ENCODE measurements at regions not wholly inside any gene's neighbourhood (a gene's known extent, or its start where the extent isn't known, plus 50 kb on each side); places are given as distances from the start of the nearest gene placed in this dataset.
A peak's percentile ranks its signal among the peaks of the same experiment; 100 is the strongest.

DNA sequence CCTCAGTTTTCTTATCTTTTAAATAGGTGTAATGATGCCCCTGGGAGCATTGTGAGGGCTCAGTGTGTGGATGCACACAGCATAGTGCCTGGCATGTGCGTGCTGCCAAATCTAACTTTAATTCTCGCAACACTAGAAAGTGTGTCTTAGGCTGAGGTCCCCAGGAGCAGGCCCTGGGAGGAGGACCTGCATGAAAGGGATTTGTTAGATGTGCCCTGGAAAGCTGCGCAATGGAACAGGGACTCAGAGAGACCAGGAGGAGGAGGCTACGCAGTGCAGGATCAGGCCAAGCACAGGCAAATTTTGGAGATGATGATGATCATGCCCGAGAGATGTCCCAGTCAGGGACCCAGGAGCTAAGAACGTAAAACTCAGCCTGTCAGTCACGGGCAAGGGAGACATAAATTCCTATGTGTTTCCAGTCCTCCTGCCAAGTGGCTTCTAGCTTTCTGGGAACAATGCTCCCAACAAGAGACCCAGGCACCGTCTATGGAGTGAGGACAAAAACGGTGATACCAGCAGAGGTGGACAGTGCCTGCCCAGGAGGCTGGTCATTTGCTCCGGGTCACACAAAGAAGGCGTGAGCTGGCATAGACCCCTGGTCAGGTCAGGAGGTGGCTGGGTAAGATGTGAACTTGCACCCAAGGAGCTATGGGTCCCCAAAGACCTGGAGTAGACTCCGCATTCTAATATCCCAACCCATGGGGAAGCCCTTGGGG lies 352.2 kb upstream of the TNRC6C start:
- Histone ChIP-seq H3K27ac (replicated peaks) (no peak overlapping the region), H3K36me3 (no peaks in the 10 kb centered on the region), H3K4me1 (peaks cover 36% of the 10 kb centered on the region), H3K27me3 (ENCODE audit: low read depth) (no peaks in the 10 kb centered on the region), H3K4me3 (no peak overlapping the region), H3K9me3 (replicated peaks) (no peaks in the 10 kb centered on the region)
- no peak for DNase-seq
- TF ChIP-seq, protein P1, sequence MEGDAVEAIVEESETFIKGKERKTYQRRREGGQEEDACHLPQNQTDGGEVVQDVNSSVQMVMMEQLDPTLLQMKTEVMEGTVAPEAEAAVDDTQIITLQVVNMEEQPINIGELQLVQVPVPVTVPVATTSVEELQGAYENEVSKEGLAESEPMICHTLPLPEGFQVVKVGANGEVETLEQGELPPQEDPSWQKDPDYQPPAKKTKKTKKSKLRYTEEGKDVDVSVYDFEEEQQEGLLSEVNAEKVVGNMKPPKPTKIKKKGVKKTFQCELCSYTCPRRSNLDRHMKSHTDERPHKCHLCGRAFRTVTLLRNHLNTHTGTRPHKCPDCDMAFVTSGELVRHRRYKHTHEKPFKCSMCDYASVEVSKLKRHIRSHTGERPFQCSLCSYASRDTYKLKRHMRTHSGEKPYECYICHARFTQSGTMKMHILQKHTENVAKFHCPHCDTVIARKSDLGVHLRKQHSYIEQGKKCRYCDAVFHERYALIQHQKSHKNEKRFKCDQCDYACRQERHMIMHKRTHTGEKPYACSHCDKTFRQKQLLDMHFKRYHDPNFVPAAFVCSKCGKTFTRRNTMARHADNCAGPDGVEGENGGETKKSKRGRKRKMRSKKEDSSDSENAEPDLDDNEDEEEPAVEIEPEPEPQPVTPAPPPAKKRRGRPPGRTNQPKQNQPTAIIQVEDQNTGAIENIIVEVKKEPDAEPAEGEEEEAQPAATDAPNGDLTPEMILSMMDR (IDR thresholded peaks at IDR 0.05; ENCODE audit: borderline replicate concordance), result no peak
- intact Hi-C loops (cut with micrococcal nuclease), result no loop called here

DNA sequence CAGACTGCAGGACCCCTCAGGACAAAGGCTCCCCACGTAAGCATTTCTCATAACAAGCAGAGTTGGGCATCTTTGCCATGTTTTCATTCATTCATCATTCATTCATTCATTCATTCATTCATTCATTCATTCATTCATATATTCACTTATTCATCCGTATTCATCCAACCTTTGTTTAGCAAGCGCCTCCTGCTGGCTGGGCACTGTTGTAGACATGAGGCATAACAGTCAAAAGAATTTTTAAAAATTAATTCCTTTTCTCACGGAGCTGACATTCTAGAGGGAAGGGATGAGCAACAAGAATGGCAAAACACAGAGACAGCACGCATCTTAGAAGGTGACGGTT lies 351.7 kb upstream of the TNRC6C start:
- H3K9me3 ChIP-seq (replicated peaks), result no peaks in the 10 kb centered on the region
- H3K27me3 ChIP-seq (ENCODE audit: low read depth), result no peaks in the 10 kb centered on the region
- H3K27ac ChIP-seq (replicated peaks), result no peak overlapping the region
- intact Hi-C loops (cut with micrococcal nuclease), result no loop called here
- H3K4me3 ChIP-seq, result no peak overlapping the region
- H3K36me3 ChIP-seq, result no peaks in the 10 kb centered on the region
- DNase-seq, result no peak
- TF ChIP-seq, protein P1 (IDR thresholded peaks at IDR 0.05; ENCODE audit: borderline replicate concordance), result peak; percentile 8
- peaks cover 31% of the 10 kb centered on the region for H3K4me1 ChIP-seq

DNA sequence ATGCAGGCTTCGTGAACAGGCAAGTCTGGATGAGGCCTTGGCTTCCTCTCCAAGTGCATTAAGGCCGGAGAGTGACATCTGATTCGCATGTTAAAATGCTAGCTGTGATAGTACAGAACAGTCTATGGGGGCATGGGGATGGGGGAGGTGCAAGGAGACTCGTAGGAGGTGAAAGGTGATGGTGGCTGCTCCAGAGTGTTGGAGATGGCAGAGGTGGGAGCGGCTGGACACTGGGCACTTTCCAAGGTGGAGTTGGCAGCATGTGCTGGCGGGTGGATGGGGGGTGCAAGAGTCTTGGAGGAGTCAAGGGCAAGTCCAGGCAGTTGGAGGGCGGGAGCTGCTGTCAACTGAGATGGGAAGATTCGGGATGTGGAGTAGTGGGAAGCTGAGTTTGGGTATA lies 350.9 kb upstream of the TNRC6C start:
- DNase-seq, result no peak

DNA sequence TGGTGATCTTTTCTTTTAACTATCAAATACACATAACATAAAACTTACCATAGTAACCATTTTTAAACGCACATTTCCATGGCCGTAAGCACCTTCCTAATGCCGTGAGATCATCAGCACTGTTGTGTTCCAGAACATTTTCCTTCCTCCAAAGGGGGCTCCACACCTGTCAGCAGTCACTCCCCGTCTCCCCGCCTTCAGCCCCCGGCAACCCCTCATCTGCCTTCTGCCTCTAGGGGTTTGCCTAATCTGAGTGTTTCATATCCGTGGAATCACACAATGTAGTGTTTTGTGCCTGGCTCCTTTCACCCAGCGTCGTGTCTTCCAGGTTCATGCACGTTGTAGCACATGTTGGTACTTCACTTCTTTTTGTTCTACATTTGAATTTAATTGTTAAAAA lies 350.1 kb upstream of the TNRC6C start:
- Histone ChIP-seq H3K4me1 (peaks cover 16% of the 10 kb centered on the region), H3K9me3 (replicated peaks) (no peaks in the 10 kb centered on the region), H3K4me3 (no peak overlapping the region), H3K27me3 (ENCODE audit: low read depth) (peaks cover 8% of the 10 kb centered on the region), H3K36me3 (no peaks in the 10 kb centered on the region), H3K27ac (replicated peaks) (no peak overlapping the region)
- TF ChIP-seq, protein P1 (IDR thresholded peaks at IDR 0.05; ENCODE audit: borderline replicate concordance), result no peak
- intact Hi-C loops (cut with micrococcal nuclease), result no loop called here
- no peak for DNase-seq

More for the DNA sequence above, 350.9 kb upstream of the TNRC6C start:
- H3K27me3 ChIP-seq (ENCODE audit: low read depth), result no peaks in the 10 kb centered on the region
- peaks cover 24% of the 10 kb centered on the region for H3K4me1 ChIP-seq
- no peak overlapping the region for H3K27ac ChIP-seq (replicated peaks)
- no peaks in the 10 kb centered on the region for H3K36me3 ChIP-seq
- intact Hi-C loops (cut with micrococcal nuclease), result no loop called here
- TF ChIP-seq, protein P1 (IDR thresholded peaks at IDR 0.05; ENCODE audit: borderline replicate concordance), result no peak
- H3K4me3 ChIP-seq, result no peak overlapping the region
- no peaks in the 10 kb centered on the region for H3K9me3 ChIP-seq (replicated peaks)

DNA sequence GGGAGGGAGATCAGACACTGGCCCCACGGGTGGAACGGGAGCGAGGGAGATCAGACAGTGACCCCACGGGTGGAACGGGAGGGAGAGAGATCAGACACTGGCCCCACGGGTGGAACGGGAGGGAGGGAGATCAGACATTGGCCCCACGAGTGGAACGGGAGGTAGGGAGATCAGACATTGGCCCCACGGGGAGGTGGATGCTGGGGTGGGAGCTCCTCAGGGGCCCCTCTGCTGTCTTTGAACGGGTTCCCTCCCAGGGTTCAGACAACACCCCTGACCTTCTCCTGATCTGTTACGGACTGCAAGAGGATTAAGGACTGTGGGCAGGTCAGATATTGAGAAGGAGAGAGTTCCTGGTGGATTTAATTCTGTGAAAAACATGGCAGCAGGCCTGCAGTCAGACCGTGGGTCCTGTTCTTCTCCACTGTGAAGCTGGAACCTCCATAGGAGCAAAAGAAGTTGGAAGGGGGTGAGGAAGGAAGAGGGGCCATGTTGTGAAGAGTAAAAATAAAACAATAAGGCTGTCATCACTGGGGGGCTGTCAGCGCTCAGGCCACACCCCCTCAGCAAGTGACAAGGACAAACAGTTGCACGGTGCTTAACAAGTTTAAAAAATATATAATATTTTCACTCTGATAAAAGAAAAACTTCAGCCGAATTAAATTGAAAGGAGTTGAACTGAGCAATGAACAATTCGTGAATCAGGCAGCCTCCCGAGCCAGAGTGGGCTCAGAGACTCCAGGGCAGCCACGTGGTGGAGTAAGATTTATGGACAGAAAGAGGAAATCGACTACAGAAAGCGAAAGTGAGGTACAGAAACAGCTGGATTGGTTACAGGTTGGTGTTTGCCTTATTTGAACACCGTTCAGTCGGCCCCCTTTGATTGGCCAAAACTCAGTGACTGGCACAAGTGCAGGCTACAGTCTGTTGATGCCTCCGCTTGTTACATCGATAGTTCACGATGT lies 348.7 kb upstream of the TNRC6C start:
- intact Hi-C loops (cut with micrococcal nuclease), result no loop called here
- Histone ChIP-seq H3K27ac (replicated peaks) (peak overlapping the region; percentile 51), H3K36me3 (no peaks in the 10 kb centered on the region), H3K9me3 (replicated peaks) (no peaks in the 10 kb centered on the region), H3K27me3 (ENCODE audit: low read depth) (peaks cover 8% of the 10 kb centered on the region), H3K4me3 (no peak overlapping the region), H3K4me1 (peaks cover 9% of the 10 kb centered on the region)
- no peak for DNase-seq
- TF ChIP-seq, protein P1 (IDR thresholded peaks at IDR 0.05; ENCODE audit: borderline replicate concordance), result no peak

Measured in left ventricle myocardium inferior (tissue), 1 donor.